ENCODE measurements at regions not wholly inside any gene's neighbourhood (a gene's known extent, or its start where the extent isn't known, plus 50 kb on each side); places are given as distances from the start of the nearest gene placed in this dataset.

GRCh38 chr5:84634256-84634655 is 249.6 kb upstream of the EDIL3 start:
- BruUV-seq (replicated peaks) = no TSS peak
- no peak overlapping the region for H3K27ac ChIP-seq (ENCODE audit: control insufficient read depth, insufficient read depth)

More at GRCh38 chr5:84634256-84634655, 249.6 kb upstream of the EDIL3 start:
- Histone ChIP-seq H3K4me2 (ENCODE audit: control insufficient read depth, insufficient read depth) (no peak overlapping the region), H3K36me3 (ENCODE audit: control insufficient read depth in 2 of 2, insufficient read depth in 2 of 2, low read length in 1 of 2) (no peaks in the 10 kb centered on the region), H4K20me1 (ENCODE audit: control insufficient read depth, insufficient read depth) (no peaks in the 10 kb centered on the region), H3K4me1 (ENCODE audit: control insufficient read depth, insufficient read depth, low read length) (no peaks in the 10 kb centered on the region), H3K4me3 (no peak overlapping the region), H2AFZ (ENCODE audit: control insufficient read depth, low read depth, low read length) (no peak overlapping the region), H3K27me3 (replicated peaks in 1 of 2; ENCODE audit: control insufficient read depth in 2 of 2, insufficient read depth in 2 of 2, low read length in 1 of 2) (peaks cover 0 to 1% of the 10 kb centered on the region in 2 experiments; a peak in 1 of 4 replicates), H3K9ac (ENCODE audit: control insufficient read depth, insufficient read depth, low read length) (no peak overlapping the region), H3K9me3 (replicated peaks; ENCODE audit: control insufficient read depth, insufficient read depth, low read length) (no peaks in the 10 kb centered on the region), H3K79me2 (ENCODE audit: control insufficient read depth, insufficient read depth, low read length) (no peaks in the 10 kb centered on the region)
- ChIA-PET SMC1A (ENCODE audit: uncharacterized antibody, unreplicated experiment) (interaction anchor here (2.0 kb wide), 1 partner anchor 11 kb away, joined by 4 read pairs; no protein-coding TSS in a partner anchor), CTCF (no interaction called here), POLR2A (no interaction called here), RAD21 (ENCODE audit: unreplicated experiment) (no interaction called here)
- TF ChIP-seq MEF2A (IDR thresholded peaks at IDR 0.05; ENCODE audit: insufficient read depth, low read depth, low read length) = no peak
- no peak for TF ChIP-seq BRCA1 (IDR thresholded peaks at IDR 0.05; ENCODE audit: low read depth, low read length)
- TF ChIP-seq NR2C1 (IDR thresholded peaks at IDR 0.05) = no peak
- TF ChIP-seq NFYA (IDR thresholded peaks at IDR 0.05; ENCODE audit: borderline replicate concordance, low read depth, low read length) = no peak
- no peak for TF ChIP-seq ZNF217 (IDR thresholded peaks at IDR 0.05)
- TF ChIP-seq NKRF (conservative IDR thresholded peaks at IDR 0.05) = no peak
- TF ChIP-seq RELA (IDR thresholded peaks at IDR 0.05; ENCODE audit: borderline replicate concordance, partially characterized antibody) = no peak
- no peak for TF ChIP-seq SP1 (IDR thresholded peaks at IDR 0.05; ENCODE audit: low read depth, low read length)
- no peak for TF ChIP-seq SKIL (IDR thresholded peaks at IDR 0.05; ENCODE audit: low read depth, poor library complexity, severe bottlenecking)
- TF ChIP-seq SMAD1 (IDR thresholded peaks at IDR 0.05; ENCODE audit: low read depth, partially characterized antibody) = no peak
- TF ChIP-seq SMARCA5 (IDR thresholded peaks at IDR 0.05) = no peak
- no peak for TF ChIP-seq CHD1 (IDR thresholded peaks at IDR 0.05; ENCODE audit: low read depth, low read length)
- no peak for TF ChIP-seq MEF2B (IDR thresholded peaks at IDR 0.05; ENCODE audit: partially characterized antibody, poor library complexity, severe bottlenecking)
- TF ChIP-seq SUPT20H (IDR thresholded peaks at IDR 0.05; ENCODE audit: borderline replicate concordance, control insufficient read depth, low read depth, low read length) = no peak
- TF ChIP-seq RAD21 (IDR thresholded peaks at IDR 0.05; ENCODE audit: insufficient read depth, low read depth, low read length) = no peak
- DNase-seq (ENCODE audit: low read depth, low spot score) = no peak
- 35% methylated on average over 11 of the region's 11 CpGs for WGBS (ENCODE audit: insufficient coverage, insufficient replicate concordance, low lambda C conversion rate, missing lambda C conversion rate)
- no peak for FAIRE-seq
- ATAC-seq = peak; percentile 37
- in situ Hi-C loops (cut with MboI) = no loop called here
- intact Hi-C loops (cut with micrococcal nuclease; ENCODE audit: unreplicated experiment) = no loop called here
